ENCODE measurements at regions not wholly inside any gene's neighbourhood (a gene's known extent, or its start where the extent isn't known, plus 50 kb on each side); places are given as distances from the start of the nearest gene placed in this dataset.

GRCh38 chrX:146264763-146265375 lies 447.2 kb downstream of the SLITRK2 start:
- TF ChIP-seq CTCF (IDR thresholded peaks at IDR 0.05) (no peak), POLR2A (IDR thresholded peaks at IDR 0.05) (no peak)

All from transverse colon (tissue), 3 donors.